ENCODE measurements at regions not wholly inside any gene's neighbourhood (a gene's known extent, or its start where the extent isn't known, plus 50 kb on each side); places are given as distances from the start of the nearest gene placed in this dataset.

DNA sequence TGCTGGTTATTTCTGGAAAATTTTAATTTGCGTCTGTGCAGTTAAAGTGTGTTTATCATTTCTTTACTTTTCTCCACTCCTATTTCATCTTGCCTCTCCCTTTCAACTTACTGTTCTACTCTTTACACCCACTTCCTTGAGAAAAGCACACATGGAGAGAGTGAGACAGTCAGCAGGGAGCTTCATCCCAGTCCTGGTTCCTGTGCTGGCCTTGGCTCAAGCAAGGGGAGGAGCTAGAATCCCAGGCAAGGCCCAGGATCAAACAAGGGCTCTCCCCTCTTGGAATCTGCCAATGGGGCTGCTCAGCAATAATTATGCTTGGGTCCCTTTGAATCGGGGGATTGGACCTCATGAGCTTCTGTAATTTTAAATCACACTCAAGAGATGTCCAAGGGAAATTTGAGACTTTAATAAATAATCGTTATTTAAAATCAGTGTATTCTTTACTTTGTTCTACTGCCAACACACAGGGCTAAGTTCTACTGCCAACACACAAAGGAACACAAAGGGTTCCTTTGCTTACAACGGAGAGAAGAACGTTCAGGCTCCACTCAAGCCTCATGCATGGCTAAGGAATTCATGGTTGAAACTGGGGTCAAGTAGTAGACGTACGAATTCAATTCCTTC is 439.3 kb upstream of the DAB2 start:
- no peak overlapping the region for H3K4me3 ChIP-seq (ENCODE audit: low read length)
- TF ChIP-seq, protein P1, sequence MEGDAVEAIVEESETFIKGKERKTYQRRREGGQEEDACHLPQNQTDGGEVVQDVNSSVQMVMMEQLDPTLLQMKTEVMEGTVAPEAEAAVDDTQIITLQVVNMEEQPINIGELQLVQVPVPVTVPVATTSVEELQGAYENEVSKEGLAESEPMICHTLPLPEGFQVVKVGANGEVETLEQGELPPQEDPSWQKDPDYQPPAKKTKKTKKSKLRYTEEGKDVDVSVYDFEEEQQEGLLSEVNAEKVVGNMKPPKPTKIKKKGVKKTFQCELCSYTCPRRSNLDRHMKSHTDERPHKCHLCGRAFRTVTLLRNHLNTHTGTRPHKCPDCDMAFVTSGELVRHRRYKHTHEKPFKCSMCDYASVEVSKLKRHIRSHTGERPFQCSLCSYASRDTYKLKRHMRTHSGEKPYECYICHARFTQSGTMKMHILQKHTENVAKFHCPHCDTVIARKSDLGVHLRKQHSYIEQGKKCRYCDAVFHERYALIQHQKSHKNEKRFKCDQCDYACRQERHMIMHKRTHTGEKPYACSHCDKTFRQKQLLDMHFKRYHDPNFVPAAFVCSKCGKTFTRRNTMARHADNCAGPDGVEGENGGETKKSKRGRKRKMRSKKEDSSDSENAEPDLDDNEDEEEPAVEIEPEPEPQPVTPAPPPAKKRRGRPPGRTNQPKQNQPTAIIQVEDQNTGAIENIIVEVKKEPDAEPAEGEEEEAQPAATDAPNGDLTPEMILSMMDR (conservative IDR thresholded peaks at IDR 0.05; ENCODE audit: low read depth, low read length), result no peak
- DNase-seq (ENCODE audit: low read depth), result no peak

DNA sequence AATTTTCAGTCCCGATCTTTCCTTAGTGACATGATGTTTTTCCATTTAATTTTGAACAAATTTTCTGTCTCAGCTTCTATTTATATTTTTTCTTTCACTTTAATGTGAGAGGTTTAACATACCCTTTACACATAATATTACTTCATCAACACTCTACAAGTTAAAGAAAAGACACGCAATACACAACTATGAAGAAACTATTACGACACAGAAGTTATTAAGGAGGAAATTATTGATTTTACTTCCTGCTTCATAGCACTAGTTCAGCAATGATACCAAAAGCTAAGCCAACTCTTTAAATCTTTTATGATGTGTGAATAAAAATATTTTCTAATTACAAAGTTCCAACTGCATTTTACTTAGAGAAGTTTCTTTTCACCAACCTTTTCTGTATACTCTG is 432.3 kb upstream of the DAB2 start:
- TF ChIP-seq, protein P1 (conservative IDR thresholded peaks at IDR 0.05; ENCODE audit: low read depth, low read length), result no peak
- H3K4me3 ChIP-seq (ENCODE audit: low read length), result no peak overlapping the region
- DNase-seq (ENCODE audit: low read depth), result no peak

DNA sequence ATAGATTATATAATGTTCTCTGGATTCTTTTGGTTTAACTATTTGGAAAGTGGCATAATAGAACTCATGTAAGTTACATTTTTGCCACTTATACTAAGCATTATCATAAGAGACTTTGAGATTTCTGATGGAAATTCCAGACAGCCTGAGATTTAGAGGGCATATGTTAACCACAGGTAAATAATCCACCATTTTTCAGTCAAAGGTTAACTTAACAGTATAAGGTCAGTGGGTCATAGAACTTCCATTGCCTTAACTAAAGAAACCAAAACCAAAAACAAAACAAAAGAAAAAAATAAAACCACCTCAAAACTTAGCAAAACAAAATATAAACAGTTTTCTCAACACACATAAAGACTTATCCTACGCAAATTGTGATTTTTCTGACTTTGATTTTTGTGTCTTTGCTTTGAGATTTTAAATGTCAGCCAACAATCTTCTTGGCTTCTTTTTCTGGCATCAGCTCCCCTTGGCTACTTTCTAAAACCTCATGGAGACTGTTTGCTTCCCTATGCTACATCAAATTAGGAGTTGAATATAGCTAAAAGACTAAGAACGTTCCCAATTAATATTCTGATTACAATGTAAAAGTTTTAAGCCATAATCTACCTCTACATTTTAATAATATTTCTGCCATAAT is 430.1 kb upstream of the DAB2 start:
- TF ChIP-seq, protein P1 (conservative IDR thresholded peaks at IDR 0.05; ENCODE audit: low read depth, low read length), result no peak
- DNase-seq (ENCODE audit: low read depth), result no peak
- no peak overlapping the region for H3K4me3 ChIP-seq (ENCODE audit: low read length)

DNA sequence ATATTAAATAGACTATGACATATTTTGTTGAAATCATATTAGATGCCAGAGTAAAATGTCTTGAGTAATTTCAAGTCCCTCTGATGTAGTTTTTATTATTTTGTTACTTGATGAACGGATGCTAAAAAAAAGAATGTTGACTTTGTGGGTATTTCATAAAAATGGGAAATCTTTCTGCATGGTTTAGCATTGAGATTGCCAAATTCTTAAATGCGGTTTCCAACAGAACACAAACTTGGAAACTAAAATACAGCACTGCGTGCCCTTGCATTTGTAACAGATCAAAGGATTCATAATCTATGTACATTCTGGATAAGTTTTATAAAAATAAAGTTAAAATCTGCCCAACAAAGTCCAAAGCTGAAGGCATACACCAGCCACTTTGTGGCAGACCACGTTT is 425.5 kb upstream of the DAB2 start:
- no peak overlapping the region for H3K4me3 ChIP-seq (ENCODE audit: low read length)
- DNase-seq (ENCODE audit: low read depth), result no peak
- TF ChIP-seq, protein P1 (conservative IDR thresholded peaks at IDR 0.05; ENCODE audit: low read depth, low read length), result no peak

DNA sequence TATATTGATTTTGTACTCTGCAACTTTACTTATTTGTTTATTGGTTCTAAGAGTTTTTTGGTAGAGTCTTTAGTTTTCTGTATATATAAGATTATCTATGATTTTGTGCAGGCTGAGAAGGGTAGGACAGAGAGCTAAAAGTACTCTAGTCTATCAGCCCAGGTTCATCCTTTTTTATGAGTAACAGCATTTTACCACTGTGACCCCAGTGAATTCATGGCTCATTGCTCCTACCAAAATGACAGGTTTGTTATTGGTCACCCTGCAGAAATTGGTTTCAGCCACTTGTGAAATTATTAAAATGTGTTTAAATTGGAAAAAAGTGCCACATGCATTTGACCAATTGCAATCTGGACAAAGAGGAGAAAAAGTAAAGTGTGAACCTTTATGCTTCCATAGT is 421.4 kb upstream of the DAB2 start:
- TF ChIP-seq, protein P1 (conservative IDR thresholded peaks at IDR 0.05; ENCODE audit: low read depth, low read length), result no peak
- DNase-seq (ENCODE audit: low read depth), result no peak
- H3K4me3 ChIP-seq (ENCODE audit: low read length), result no peak overlapping the region

DNA sequence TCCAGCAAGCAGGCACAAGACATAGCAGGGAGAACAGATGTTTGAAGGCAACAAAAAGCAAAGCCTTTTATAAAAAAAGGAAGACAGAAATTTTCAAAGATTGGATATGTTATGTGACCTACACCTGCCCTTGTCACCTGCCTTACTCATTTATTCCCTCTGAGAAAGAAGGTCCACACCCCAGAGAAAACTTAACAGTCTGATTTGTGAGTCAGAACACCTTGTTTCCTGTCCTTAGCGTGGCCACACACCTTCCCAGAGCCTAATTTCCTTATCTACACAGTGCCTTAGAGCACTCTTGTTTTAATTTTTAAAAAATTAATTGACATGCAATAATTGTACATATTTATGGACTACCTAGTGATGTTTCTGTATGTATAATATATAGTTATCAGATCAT is 419.0 kb upstream of the DAB2 start:
- no peak overlapping the region for H3K4me3 ChIP-seq (ENCODE audit: low read length)
- TF ChIP-seq, protein P1 (conservative IDR thresholded peaks at IDR 0.05; ENCODE audit: low read depth, low read length), result no peak
- no peak for DNase-seq (ENCODE audit: low read depth)

DNA sequence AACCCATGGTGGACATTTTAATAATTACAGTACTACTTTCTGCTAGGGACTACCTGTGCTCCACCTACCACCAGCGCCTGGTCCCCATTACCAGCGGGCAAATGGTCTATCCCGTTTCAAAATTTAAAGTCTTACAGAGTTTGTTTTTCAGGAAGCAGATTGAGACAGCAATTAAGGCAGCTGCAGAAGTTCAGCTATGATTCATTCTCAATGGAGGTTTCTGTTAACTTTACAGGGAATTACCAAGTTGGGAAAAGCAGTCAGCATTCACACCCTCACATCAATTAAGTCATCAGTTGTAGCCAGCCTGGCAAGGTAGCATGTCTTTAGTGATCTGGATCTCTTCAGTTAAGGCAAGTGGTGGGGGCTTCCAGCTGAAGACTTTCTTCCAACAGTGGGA is 410.6 kb upstream of the DAB2 start:
- H3K4me3 ChIP-seq (ENCODE audit: low read length), result no peak overlapping the region
- no peak for DNase-seq (ENCODE audit: low read depth)
- TF ChIP-seq, protein P1 (conservative IDR thresholded peaks at IDR 0.05; ENCODE audit: low read depth, low read length), result no peak

Measured in retinal pigment epithelial cell (primary cell).